HepG2 (cell line): ENCODE measurements at regions not wholly inside any gene's neighbourhood (a gene's known extent, or its start where the extent isn't known, plus 50 kb on each side); places are given as distances from the start of the nearest gene placed in this dataset.

Source experiments
- POLR2A ChIP-seq, 2 experiments: IDR thresholded peaks; 2 replicates each; pipeline ENCODE4 v1.6.1; 2011; ENCODE audit warnings: low read depth in 2 of 2, low read length in 2 of 2, mild to moderate bottlenecking in 1 of 2, moderate library complexity in 1 of 2; ENCODE audit not compliant: insufficient read depth in 1 of 2
- RBM39 ChIP-seq: fragments of 200-400 bp; formaldehyde crosslinking; IDR thresholded peaks from one replicate; pipeline ENCODE4 v1.6.1; 2018; ENCODE audit warnings: antibody characterized with exemption, mild to moderate bottlenecking, low read depth, low read length; ENCODE audit not compliant: poor library complexity, severe bottlenecking
- YY1 ChIP-seq: IDR thresholded peaks from 2 replicates; pipeline ENCODE4 v1.6.1; 2011; ENCODE audit warnings: low read length, low read depth, moderate library complexity, mild to moderate bottlenecking; ENCODE audit not compliant: insufficient read depth, insufficient replicate concordance
- ZFX ChIP-seq: sonication (generic); formaldehyde crosslinking; IDR thresholded peaks from 2 replicates; pipeline ENCODE4 v1.4.0; 2020; ENCODE audit warnings: mild to moderate bottlenecking, low read depth, missing genetic modification reagents, moderate library complexity
- ZNF121 ChIP-seq: sonication (generic); formaldehyde crosslinking; IDR thresholded peaks from 2 replicates; pipeline ENCODE4 v1.5.0; 2020; ENCODE audit warnings: mild to moderate bottlenecking, missing genetic modification reagents
- ZNF7 ChIP-seq: IDR thresholded peaks from 2 replicates; pipeline ENCODE4 v1.6.1; 2016; ENCODE audit warnings: missing biosample characterization, missing genetic modification reagents
- TF ChIP-seq, protein P1 (sequence below): sonication (generic); formaldehyde crosslinking; IDR thresholded peaks from 2 replicates; pipeline ENCODE4 v1.5.0; 2020; ENCODE audit warnings: mild to moderate bottlenecking, missing genetic modification reagents, moderate library complexity

- no peak for TF ChIP-seq ZNF121 (CRISPR knock-in tag)
- no peak for TF ChIP-seq ZFX (CRISPR knock-in tag)
- no peak for TF ChIP-seq RBM39
- TF ChIP-seq ZNF7 (CRISPR knock-in tag) = no peak
- no peak for TF ChIP-seq POLR2A (IDR thresholded peaks at IDR 0.05; ENCODE audit: insufficient read depth in 1 of 2, low read depth in 2 of 2, low read length in 2 of 2)
- TF ChIP-seq, protein P1, sequence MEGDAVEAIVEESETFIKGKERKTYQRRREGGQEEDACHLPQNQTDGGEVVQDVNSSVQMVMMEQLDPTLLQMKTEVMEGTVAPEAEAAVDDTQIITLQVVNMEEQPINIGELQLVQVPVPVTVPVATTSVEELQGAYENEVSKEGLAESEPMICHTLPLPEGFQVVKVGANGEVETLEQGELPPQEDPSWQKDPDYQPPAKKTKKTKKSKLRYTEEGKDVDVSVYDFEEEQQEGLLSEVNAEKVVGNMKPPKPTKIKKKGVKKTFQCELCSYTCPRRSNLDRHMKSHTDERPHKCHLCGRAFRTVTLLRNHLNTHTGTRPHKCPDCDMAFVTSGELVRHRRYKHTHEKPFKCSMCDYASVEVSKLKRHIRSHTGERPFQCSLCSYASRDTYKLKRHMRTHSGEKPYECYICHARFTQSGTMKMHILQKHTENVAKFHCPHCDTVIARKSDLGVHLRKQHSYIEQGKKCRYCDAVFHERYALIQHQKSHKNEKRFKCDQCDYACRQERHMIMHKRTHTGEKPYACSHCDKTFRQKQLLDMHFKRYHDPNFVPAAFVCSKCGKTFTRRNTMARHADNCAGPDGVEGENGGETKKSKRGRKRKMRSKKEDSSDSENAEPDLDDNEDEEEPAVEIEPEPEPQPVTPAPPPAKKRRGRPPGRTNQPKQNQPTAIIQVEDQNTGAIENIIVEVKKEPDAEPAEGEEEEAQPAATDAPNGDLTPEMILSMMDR (CRISPR knock-in tag) = no peak
- no peak for TF ChIP-seq YY1
Measured at GRCh38 chr10:42963312-42963711, 113.6 kb upstream of the RET start.
